Fibroblast of the aortic adventitia (primary cell): ENCODE measurements at regions not wholly inside any gene's neighbourhood (a gene's known extent, or its start where the extent isn't known, plus 50 kb on each side); places are given as distances from the start of the nearest gene placed in this dataset.

ENCODE experiments used
- DNase-seq: peaks from one replicate; pipeline ENCODE4 v3.0.0-alpha.2; 2010; ENCODE audit warnings: low read depth
- H3K4me3 ChIP-seq: 2 replicates; pipeline ENCODE4 v1.5.1; 2011; ENCODE audit warnings: low read depth, mild to moderate bottlenecking, control low read depth, low read length, moderate library complexity
- TF ChIP-seq, protein P1 (sequence below): IDR thresholded peaks from 2 replicates; pipeline ENCODE4 v1.5.1; 2011; ENCODE audit warnings: mild to moderate bottlenecking, low read length, control low read depth, inconsistent platforms; ENCODE audit not compliant: insufficient read depth

DNA sequence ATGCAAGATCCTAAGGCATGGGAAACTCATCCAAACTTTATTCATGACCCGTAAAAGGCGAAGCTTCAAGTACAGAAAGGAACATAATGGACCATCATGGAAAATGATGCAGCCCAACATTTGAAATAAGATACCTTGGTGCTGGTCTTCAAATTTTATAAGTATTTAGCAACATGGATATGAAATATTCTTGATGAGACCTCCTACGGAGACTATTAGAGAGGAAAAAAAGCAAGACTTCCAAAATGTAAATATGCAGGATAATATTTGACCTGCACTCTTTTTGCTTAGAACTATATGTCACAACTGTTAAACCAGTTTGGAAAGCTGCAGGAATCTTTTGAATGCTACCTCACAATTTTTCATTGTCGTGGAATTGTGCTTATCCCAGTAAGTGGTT is 168.8 kb upstream of the ARID2 start:
- no peak for DNase-seq
- TF ChIP-seq, protein P1, sequence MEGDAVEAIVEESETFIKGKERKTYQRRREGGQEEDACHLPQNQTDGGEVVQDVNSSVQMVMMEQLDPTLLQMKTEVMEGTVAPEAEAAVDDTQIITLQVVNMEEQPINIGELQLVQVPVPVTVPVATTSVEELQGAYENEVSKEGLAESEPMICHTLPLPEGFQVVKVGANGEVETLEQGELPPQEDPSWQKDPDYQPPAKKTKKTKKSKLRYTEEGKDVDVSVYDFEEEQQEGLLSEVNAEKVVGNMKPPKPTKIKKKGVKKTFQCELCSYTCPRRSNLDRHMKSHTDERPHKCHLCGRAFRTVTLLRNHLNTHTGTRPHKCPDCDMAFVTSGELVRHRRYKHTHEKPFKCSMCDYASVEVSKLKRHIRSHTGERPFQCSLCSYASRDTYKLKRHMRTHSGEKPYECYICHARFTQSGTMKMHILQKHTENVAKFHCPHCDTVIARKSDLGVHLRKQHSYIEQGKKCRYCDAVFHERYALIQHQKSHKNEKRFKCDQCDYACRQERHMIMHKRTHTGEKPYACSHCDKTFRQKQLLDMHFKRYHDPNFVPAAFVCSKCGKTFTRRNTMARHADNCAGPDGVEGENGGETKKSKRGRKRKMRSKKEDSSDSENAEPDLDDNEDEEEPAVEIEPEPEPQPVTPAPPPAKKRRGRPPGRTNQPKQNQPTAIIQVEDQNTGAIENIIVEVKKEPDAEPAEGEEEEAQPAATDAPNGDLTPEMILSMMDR = no peak
- H3K4me3 ChIP-seq = no peak overlapping the region

DNA sequence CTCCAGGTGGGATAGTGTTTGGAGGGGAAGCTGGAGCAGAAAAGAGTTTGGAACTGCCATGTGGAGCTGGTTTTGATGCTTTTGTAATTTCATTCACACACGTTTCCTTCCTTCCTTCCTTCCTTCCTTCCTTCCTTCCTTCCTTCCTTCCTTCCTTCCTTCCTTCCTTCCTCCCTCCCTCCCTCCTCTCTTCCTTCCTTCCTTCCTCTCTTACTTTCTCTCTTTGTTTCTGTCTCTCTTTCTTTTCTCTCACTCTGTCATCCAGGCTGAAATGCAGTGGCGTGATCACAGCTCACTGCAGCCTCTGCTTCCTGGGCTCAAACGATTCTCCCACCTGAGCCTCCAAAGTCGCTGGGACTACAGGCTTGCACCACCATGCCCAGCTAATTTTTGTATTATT is 168.0 kb upstream of the ARID2 start:
- no peak for DNase-seq
- H3K4me3 ChIP-seq = no peak overlapping the region
- TF ChIP-seq, protein P1 = no peak

DNA sequence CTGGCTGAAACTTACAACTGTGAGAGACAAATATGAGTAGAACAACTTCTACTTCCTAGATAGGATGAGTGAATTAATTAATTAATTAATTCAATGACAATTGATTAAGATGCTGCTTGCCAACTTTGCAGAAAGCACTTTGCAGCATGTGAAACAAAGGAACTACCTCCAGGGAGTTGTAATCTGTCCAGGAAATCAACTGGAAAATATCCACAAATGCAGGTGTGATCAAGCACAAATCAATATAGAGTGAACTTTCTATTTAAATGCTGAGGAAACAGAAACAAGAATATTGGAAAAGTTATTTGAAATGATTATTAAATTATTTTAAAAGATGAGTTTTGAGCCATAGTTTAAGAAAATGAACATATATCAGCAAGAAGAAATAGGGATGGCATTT is 163.9 kb upstream of the ARID2 start:
- TF ChIP-seq, protein P1 = no peak
- H3K4me3 ChIP-seq = no peak overlapping the region
- no peak for DNase-seq

DNA sequence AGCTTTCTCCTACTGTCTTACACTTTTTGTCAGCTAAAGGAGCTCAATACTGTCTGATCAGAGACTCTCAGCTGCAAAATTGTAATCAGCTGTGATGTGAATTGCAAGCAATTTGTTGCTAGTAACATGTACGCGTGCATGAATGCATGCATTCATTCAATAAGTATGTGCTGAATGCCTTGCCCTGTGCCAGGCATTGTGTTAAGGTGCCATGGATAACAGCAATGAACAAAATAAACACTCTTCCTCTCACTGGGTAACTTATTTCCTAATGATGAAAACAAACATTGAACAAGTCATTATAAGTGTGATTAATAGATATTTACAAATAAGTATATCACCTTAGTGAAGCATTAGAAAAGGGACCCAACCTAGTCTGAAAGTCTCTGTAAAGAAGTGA is 163.2 kb upstream of the ARID2 start:
- H3K4me3 ChIP-seq = no peak overlapping the region
- TF ChIP-seq, protein P1 = no peak
- no peak for DNase-seq

DNA sequence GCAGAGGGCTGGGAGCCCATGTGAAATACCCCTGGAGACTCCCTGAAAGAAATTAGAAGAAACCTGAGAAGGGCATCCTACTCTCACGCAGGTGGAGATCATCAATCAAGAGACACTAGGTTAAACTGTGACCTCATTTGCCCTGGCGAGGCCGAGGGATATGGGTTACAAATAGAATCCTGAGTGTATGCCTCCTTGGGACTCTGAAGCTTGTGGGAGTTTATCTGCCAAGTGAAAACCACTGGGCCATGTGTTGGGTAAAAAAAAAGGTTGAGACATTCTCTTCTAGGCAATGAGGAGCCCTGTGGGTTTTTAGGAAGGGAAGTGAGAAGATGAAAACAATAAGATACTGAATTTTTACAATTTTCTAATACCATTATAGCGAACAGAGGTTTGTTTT is 160.7 kb upstream of the ARID2 start:
- DNase-seq = no peak
- TF ChIP-seq, protein P1 = no peak
- H3K4me3 ChIP-seq = no peak overlapping the region

DNA sequence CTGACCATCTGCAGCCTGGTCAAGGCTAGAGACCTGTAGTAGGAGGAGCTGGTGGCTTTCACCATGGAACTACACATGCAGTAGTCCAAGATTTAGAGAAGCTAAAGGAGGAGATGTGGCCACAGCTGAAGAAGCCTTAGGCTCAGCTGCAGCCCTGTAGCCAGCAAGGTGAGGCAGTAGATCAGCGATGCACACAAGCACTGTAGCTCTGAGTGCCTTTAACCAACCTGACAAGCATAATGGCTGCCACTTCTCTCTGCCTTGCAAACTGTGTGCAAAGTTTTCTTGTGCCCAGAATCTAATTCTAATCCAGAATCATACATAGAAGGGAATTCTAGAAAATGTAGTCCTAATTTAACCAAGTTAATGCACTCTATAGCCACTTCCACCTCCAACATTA is 159.0 kb upstream of the ARID2 start:
- H3K4me3 ChIP-seq = no peak overlapping the region
- TF ChIP-seq, protein P1 = no peak
- DNase-seq = no peak

DNA sequence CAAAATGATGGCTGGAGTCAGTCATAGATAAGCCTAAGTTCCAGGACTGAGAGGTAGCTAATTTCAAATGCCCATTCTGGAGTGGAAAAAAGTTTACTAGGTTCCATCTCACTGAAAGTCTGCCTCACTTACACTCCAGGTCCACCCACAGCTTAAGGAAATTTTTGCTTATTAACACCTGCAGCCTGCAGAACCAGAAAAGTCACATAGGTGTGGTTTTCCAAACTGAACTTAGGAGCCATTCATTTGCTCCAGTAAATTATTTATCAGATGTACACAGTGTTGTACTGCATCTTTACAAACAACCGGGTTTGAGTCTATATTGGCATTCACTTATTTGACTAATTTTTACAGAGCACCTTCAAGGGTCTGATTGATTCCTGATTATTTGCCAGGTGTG is 157.4 kb upstream of the ARID2 start:
- DNase-seq = no peak
- TF ChIP-seq, protein P1 = no peak
- no peak overlapping the region for H3K4me3 ChIP-seq
